HEK293T (cell line): ENCODE measurements at regions not wholly inside any gene's neighbourhood (a gene's known extent, or its start where the extent isn't known, plus 50 kb on each side); places are given as distances from the start of the nearest gene placed in this dataset.

Experiments
- CTCF ChIA-PET: fragments of 350-600 bp; formaldehyde crosslinking; extraction: SDS; loops from one replicate; lab custom pipeline; 2021; ENCODE audit warnings: antibody characterized with exemption, inconsistent platforms; lab: Yijun Ruan, JAX
- POLR2A ChIA-PET: fragments of 350-600 bp; formaldehyde crosslinking; extraction: SDS; loops from one replicate; lab custom pipeline; 2020; ENCODE audit warnings: antibody characterized with exemption, inconsistent platforms; lab: Yijun Ruan, JAX
- DNase-seq: peaks from one replicate; pipeline ENCODE4 v3.0.0; 2012; ENCODE audit warnings: mixed read lengths; ENCODE audit errors: extremely low spot score
- ARNT ChIP-seq: fragments of 450-650 bp; IDR thresholded peaks from 2 replicates; pipeline ENCODE4 v1.6.1; 2017; ENCODE audit warnings: mild to moderate bottlenecking
- BHLHE40 ChIP-seq: fragments of 450-650 bp; IDR thresholded peaks from 2 replicates; pipeline ENCODE4 v1.6.1; 2016; ENCODE audit warnings: mild to moderate bottlenecking, moderate library complexity, borderline replicate concordance
- CTBP1 ChIP-seq: fragments of 450-650 bp; IDR thresholded peaks from 2 replicates; pipeline ENCODE4 v1.6.1; 2016; ENCODE audit warnings: borderline replicate concordance
- ELF4 ChIP-seq: fragments of 450-650 bp; IDR thresholded peaks from 2 replicates; pipeline ENCODE4 v1.6.1; 2017; ENCODE audit warnings: antibody characterized with exemption
- FOXA1 ChIP-seq: fragments of 450-650 bp; IDR thresholded peaks from 2 replicates; pipeline ENCODE4 v1.6.1; 2016; ENCODE audit warnings: mild to moderate bottlenecking
- FOXK2 ChIP-seq: fragments of 450-650 bp; IDR thresholded peaks from 2 replicates; pipeline ENCODE4 v1.6.1; 2016; ENCODE audit warnings: mild to moderate bottlenecking
- FOXM1 ChIP-seq: fragments of 450-650 bp; IDR thresholded peaks from 2 replicates; pipeline ENCODE4 v1.6.1; 2017; ENCODE audit warnings: mild to moderate bottlenecking, borderline replicate concordance
- HDGF ChIP-seq: fragments of 450-650 bp; IDR thresholded peaks from 2 replicates; pipeline ENCODE4 v1.6.1; 2017; ENCODE audit warnings: antibody characterized with exemption, borderline replicate concordance
- L3MBTL2 ChIP-seq: fragments of 450-650 bp; conservative IDR thresholded peaks from 2 replicates; pipeline ENCODE4 v1.6.1; 2016; ENCODE audit warnings: mild to moderate bottlenecking
- LEF1 ChIP-seq: fragments of 450-650 bp; IDR thresholded peaks from 2 replicates; pipeline ENCODE4 v1.6.1; 2017; ENCODE audit warnings: mild to moderate bottlenecking, borderline replicate concordance
- NFRKB ChIP-seq: fragments of 450-650 bp; IDR thresholded peaks from 2 replicates; pipeline ENCODE4 v1.6.1; 2016; ENCODE audit warnings: mild to moderate bottlenecking, moderate library complexity
- PKNOX1 ChIP-seq: fragments of 450-650 bp; IDR thresholded peaks from 2 replicates; pipeline ENCODE4 v1.6.1; 2016
- SP1 ChIP-seq: fragments of 450-650 bp; IDR thresholded peaks from 2 replicates; pipeline ENCODE4 v1.6.1; 2017
- SUZ12 ChIP-seq: fragments of 450-650 bp; IDR thresholded peaks from 2 replicates; pipeline ENCODE4 v1.6.1; 2016; ENCODE audit warnings: mild to moderate bottlenecking
- TARDBP ChIP-seq: fragments of 450-650 bp; IDR thresholded peaks from 2 replicates; pipeline ENCODE4 v1.6.1; 2016
- ZNF384 ChIP-seq: fragments of 450-650 bp; IDR thresholded peaks from 2 replicates; pipeline ENCODE4 v1.6.1; 2016

DNA sequence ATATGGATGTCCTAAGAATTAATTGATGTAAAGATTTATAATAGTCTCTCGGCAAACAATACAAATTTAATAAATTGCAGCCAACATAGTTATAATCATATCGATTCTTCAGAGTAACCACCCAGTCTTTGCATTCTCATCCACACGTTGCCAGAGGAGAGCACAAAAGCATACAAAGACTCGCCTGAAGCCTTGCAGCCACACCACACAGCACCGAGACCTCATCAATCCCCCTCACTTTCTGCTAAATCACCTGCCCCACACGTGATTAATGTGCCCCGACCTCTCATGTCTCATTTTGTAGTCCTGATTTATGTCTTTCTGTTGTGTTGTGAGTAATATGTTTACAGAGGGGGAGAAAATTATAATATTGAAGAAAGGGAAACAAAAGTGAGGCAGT lies 510.4 kb downstream of the TRIML1 start:
- CTCF ChIA-PET: interaction anchor here (0.7 kb wide), 1 partner anchor 25 kb away, joined by 3 read pairs; no protein-coding TSS in a partner anchor
- DNase-seq: no peak
- POLR2A ChIA-PET: no interaction called here
- TF ChIP-seq CTBP1: no peak

DNA sequence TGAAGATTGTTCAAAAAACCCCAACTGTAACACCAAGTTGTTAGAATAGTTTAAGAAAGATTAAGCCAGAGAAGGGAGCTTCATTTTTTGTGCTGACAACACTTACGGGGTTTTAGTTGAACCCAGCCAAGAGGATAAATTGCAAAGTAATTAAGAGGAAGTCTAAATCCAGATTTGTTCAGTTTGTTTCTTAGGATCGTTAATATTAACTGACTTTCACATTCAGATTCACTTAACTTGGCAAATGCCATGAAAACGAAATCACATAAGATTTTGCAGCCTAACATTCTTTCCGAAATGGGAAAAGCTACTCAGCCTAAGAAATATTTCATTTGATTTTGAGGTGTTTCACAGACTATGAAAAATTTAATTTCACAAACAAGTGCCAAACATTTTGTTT lies 511.3 kb downstream of the TRIML1 start:
- TF ChIP-seq HDGF: no peak
- no peak for TF ChIP-seq L3MBTL2
- no peak for TF ChIP-seq LEF1
- TF ChIP-seq NFRKB: no peak
- TF ChIP-seq SP1: no peak
- no peak for TF ChIP-seq ZNF384
- no peak for TF ChIP-seq FOXA1
- TF ChIP-seq TARDBP: no peak
- no peak for TF ChIP-seq ARNT
- no peak for TF ChIP-seq CTBP1
- no peak for TF ChIP-seq FOXK2
- no peak for TF ChIP-seq BHLHE40
- TF ChIP-seq PKNOX1: no peak
- TF ChIP-seq FOXM1: no peak
- TF ChIP-seq ELF4: no peak
- no peak for TF ChIP-seq SUZ12
- CTCF ChIA-PET: interaction anchor here (0.6 to 0.9 kb wide), 3 partner anchors 21 to 151 kb away, joined by 3 read pairs; no protein-coding TSS in a partner anchor
- POLR2A ChIA-PET: no interaction called here
- DNase-seq: no peak

DNA sequence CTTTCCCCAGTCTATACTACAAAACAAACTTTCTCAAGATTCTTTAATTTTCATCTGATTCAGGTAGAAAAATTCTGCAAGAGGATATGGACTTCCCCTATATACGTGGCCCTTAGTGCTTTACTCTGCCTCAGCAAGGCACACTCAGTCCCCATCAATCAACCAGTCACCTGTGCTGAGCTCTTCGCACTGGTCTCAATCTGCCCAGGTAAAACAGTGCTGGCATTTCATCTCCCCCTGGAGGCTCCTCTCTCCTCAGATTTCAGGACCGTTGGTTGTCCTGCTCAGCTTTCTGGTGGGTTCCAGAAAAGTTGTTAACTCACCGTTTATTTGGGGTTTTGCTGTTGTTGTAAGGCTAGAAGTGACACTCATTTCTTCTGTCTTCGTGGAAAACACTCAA lies 518.1 kb downstream of the TRIML1 start:
- no peak for DNase-seq
- TF ChIP-seq HDGF (no peak), BHLHE40 (no peak), FOXK2 (no peak), SUZ12 (no peak), ELF4 (no peak), CTBP1 (no peak), FOXM1 (no peak)
- ChIA-PET CTCF (no interaction called here), POLR2A (no interaction called here)

- no peak for DNase-seq
- ChIA-PET CTCF (no interaction called here), POLR2A (no interaction called here)
- TF ChIP-seq NFRKB (no peak), HDGF (no peak), SP1 (no peak), ZNF384 (no peak), SUZ12 (no peak), LEF1 (no peak), FOXM1 (no peak), ARNT (no peak), FOXA1 (no peak), TARDBP (no peak), L3MBTL2 (no peak), ELF4 (no peak)
Measured at GRCh38 chr4:188658958-188659522, 519.8 kb downstream of the TRIML1 start.

- TF ChIP-seq FOXA1 (no peak), LEF1 (no peak)
- ChIA-PET POLR2A (no interaction called here), CTCF (interaction anchor here (0.6 kb wide), 1 partner anchor 387 kb away, joined by 5 read pairs; no protein-coding TSS in a partner anchor)
- DNase-seq: no peak
Measured at GRCh38 chr4:188660796-188661195, 521.6 kb downstream of the TRIML1 start.

DNA sequence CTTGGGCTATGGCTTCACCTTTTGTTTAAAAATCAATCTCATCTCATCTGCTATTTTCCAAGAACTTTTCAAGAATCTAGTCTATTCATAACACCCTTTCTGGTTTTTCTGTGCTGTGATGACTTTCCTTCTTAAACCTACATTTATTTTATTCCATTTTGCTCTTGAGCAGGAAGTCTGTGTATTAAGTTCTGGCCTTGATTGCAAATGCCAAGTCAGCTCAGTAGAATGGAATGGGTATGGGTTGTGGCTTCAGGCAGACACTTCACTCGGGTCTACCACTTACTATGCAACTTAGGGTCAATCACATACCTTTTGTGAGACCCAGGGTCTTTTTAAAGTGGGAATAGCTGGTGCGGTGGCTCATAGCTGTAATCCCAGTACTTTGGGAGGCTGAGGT lies 522.3 kb downstream of the TRIML1 start:
- POLR2A ChIA-PET: no interaction called here
- CTCF ChIA-PET: no interaction called here
- no peak for TF ChIP-seq TARDBP
- TF ChIP-seq BHLHE40: no peak
- TF ChIP-seq ARNT: no peak
- TF ChIP-seq L3MBTL2: no peak
- no peak for TF ChIP-seq ELF4
- TF ChIP-seq PKNOX1: no peak
- TF ChIP-seq FOXM1: no peak
- TF ChIP-seq FOXA1: no peak
- no peak for TF ChIP-seq NFRKB
- no peak for TF ChIP-seq ZNF384
- no peak for TF ChIP-seq CTBP1
- no peak for TF ChIP-seq HDGF
- TF ChIP-seq SP1: no peak
- TF ChIP-seq SUZ12: no peak
- no peak for TF ChIP-seq LEF1
- TF ChIP-seq FOXK2: no peak
- no peak for DNase-seq

- no peak for DNase-seq
- CTCF ChIA-PET: no interaction called here
- TF ChIP-seq SUZ12 (no peak), HDGF (no peak), FOXA1 (no peak), ARNT (no peak), LEF1 (no peak), CTBP1 (no peak), ELF4 (no peak), BHLHE40 (no peak), FOXK2 (no peak), NFRKB (no peak), PKNOX1 (no peak), ZNF384 (no peak), FOXM1 (no peak), TARDBP (no peak), SP1 (no peak), L3MBTL2 (no peak)
- POLR2A ChIA-PET: no interaction called here
Measured at GRCh38 chr4:188663369-188663768, 524.1 kb downstream of the TRIML1 start.
